CD4-positive, CD25-positive, alpha-beta regulatory T cell (primary cell): ENCODE measurements at regions not wholly inside any gene's neighbourhood (a gene's known extent, or its start where the extent isn't known, plus 50 kb on each side); places are given as distances from the start of the nearest gene placed in this dataset.

Source experiments
- ATAC-seq, 2 donors: fragments of 150-1000 bp; cut with Tn5 transposase; one replicate each; pipeline ENCODE4 v1.10.0; 2021; ENCODE audit warnings: low read depth in 2 of 2, moderate number of reproducible peaks in 2 of 2, moderate library complexity in 1 of 2
- DNase-seq, 3 donors: peaks; one replicate each; pipeline versions ENCODE4 v3.0.0 to v3.0.0-alpha.2; 2012 to 2022; ENCODE audit warnings: mixed read lengths in 1 of 3
- H3K27ac ChIP-seq: one replicate; pipeline ENCODE4 v1.7.0; 2013; ENCODE audit warnings: mild to moderate bottlenecking, low read length; ENCODE audit not compliant: insufficient read depth, poor library complexity, severe bottlenecking
- H3K27me3 ChIP-seq: one replicate; pipeline ENCODE4 v1.7.0; 2013; ENCODE audit warnings: low read length; ENCODE audit not compliant: control insufficient read depth, insufficient read depth
- H3K36me3 ChIP-seq: one replicate; pipeline ENCODE4 v1.7.0; 2013; ENCODE audit warnings: mild to moderate bottlenecking, low read length, moderate library complexity; ENCODE audit not compliant: control insufficient read depth, insufficient read depth
- H3K4me1 ChIP-seq: 2 replicates; pipeline ENCODE4 v1.7.0; 2013; ENCODE audit warnings: mild to moderate bottlenecking, low read length; ENCODE audit not compliant: insufficient read depth, control insufficient read depth, poor library complexity, severe bottlenecking
- H3K4me3 ChIP-seq: one replicate; pipeline ENCODE4 v1.7.0; 2013; ENCODE audit warnings: low read depth, mild to moderate bottlenecking, low read length, moderate library complexity
- H3K9me3 ChIP-seq, 2 experiments: 1 replicate in 1 of 2; 2 replicates in 1 of 2; pipeline ENCODE4 v1.7.0; 2013; ENCODE audit warnings: low read length in 2 of 2, mild to moderate bottlenecking in 1 of 2, moderate library complexity in 1 of 2; ENCODE audit not compliant: control insufficient read depth in 2 of 2
- H3K27ac Mint-ChIP-seq, 3 donors: one replicate each; pipeline ENCODE4 v1.8.0; 2020 to 2022; ENCODE audit warnings: mild to moderate bottlenecking in 3 of 3, mixed read lengths in 3 of 3, moderate library complexity in 2 of 3
- H3K27me3 Mint-ChIP-seq: one replicate; pipeline ENCODE4 v1.8.0; 2022; ENCODE audit warnings: mild to moderate bottlenecking, mixed read lengths
- H3K36me3 Mint-ChIP-seq: one replicate; pipeline ENCODE4 v1.8.0; 2020; ENCODE audit warnings: mixed read lengths
- H3K4me1 Mint-ChIP-seq, 4 donors: one replicate each; pipeline ENCODE4 v1.8.0; 2020 to 2022; ENCODE audit warnings: mixed read lengths in 4 of 4, mild to moderate bottlenecking in 1 of 4
- H3K4me3 Mint-ChIP-seq, 4 donors: one replicate each; pipeline ENCODE4 v1.8.0; 2020 to 2022; ENCODE audit warnings: mild to moderate bottlenecking in 4 of 4, mixed read lengths in 4 of 4, moderate library complexity in 3 of 4
- H3K9me3 Mint-ChIP-seq, 7 donors: one replicate each; pipeline ENCODE4 v1.8.0; 2020 to 2022; ENCODE audit warnings: mixed read lengths in 7 of 7, mild to moderate bottlenecking in 3 of 7, moderate library complexity in 2 of 7

GRCh38 chr9:99348289-99348688 is 126.2 kb downstream of the SEC61B start:
- Mint-ChIP-seq H3K27me3 (peaks cover 4% of the 10 kb centered on the region), H3K4me1 (no peaks in the 10 kb centered on the region), H3K9me3 (no peaks in the 10 kb centered on the region), H3K4me3 (no peak overlapping the region), H3K36me3 (no peaks in the 10 kb centered on the region), H3K27ac (no peak overlapping the region)
- H3K36me3 ChIP-seq: no peaks in the 10 kb centered on the region
- ATAC-seq: no peak
- H3K27me3 ChIP-seq: peaks cover 2% of the 10 kb centered on the region
- DNase-seq: no peak
- H3K9me3 ChIP-seq: no peaks in the 10 kb centered on the region
- H3K4me1 ChIP-seq: no peaks in the 10 kb centered on the region
- no peak overlapping the region for H3K27ac ChIP-seq
- no peak overlapping the region for H3K4me3 ChIP-seq

GRCh38 chr9:99349870-99350269 is 127.8 kb downstream of the SEC61B start:
- no peaks in the 10 kb centered on the region for H3K36me3 ChIP-seq
- H3K4me3 ChIP-seq: no peak overlapping the region
- H3K27me3 Mint-ChIP-seq: peaks cover under 1% of the 10 kb centered on the region
- DNase-seq (no peak), ATAC-seq (no peak)
- no peak overlapping the region for H3K27ac Mint-ChIP-seq
- H3K9me3 Mint-ChIP-seq: no peaks in the 10 kb centered on the region
- H3K27me3 ChIP-seq: peaks cover 2% of the 10 kb centered on the region
- H3K4me3 Mint-ChIP-seq: no peak overlapping the region
- H3K4me1 Mint-ChIP-seq: no peaks in the 10 kb centered on the region
- no peaks in the 10 kb centered on the region for H3K36me3 Mint-ChIP-seq
- no peaks in the 10 kb centered on the region for H3K4me1 ChIP-seq
- no peak overlapping the region for H3K27ac ChIP-seq
- H3K9me3 ChIP-seq: no peaks in the 10 kb centered on the region

GRCh38 chr9:99350461-99350860 is 128.4 kb downstream of the SEC61B start:
- no peaks in the 10 kb centered on the region for H3K36me3 ChIP-seq
- Mint-ChIP-seq H3K27ac (no peak overlapping the region), H3K36me3 (no peaks in the 10 kb centered on the region), H3K9me3 (no peaks in the 10 kb centered on the region), H3K4me1 (no peaks in the 10 kb centered on the region), H3K4me3 (no peak overlapping the region), H3K27me3 (no peaks in the 10 kb centered on the region)
- ATAC-seq (no peak), DNase-seq (no peak)
- H3K4me1 ChIP-seq: no peaks in the 10 kb centered on the region
- H3K27me3 ChIP-seq: peaks cover 2% of the 10 kb centered on the region
- H3K9me3 ChIP-seq: no peaks in the 10 kb centered on the region
- H3K4me3 ChIP-seq: no peak overlapping the region
- no peak overlapping the region for H3K27ac ChIP-seq

GRCh38 chr9:99351647-99352046 is 129.6 kb downstream of the SEC61B start:
- no peaks in the 10 kb centered on the region for H3K27me3 ChIP-seq
- Mint-ChIP-seq H3K9me3 (no peaks in the 10 kb centered on the region), H3K27me3 (no peaks in the 10 kb centered on the region), H3K4me1 (no peaks in the 10 kb centered on the region), H3K27ac (no peak overlapping the region), H3K4me3 (no peak overlapping the region), H3K36me3 (no peaks in the 10 kb centered on the region)
- H3K4me3 ChIP-seq: no peak overlapping the region
- no peaks in the 10 kb centered on the region for H3K36me3 ChIP-seq
- no peak for DNase-seq
- H3K27ac ChIP-seq: no peak overlapping the region
- ATAC-seq: no peak
- no peaks in the 10 kb centered on the region for H3K9me3 ChIP-seq
- H3K4me1 ChIP-seq: no peaks in the 10 kb centered on the region

GRCh38 chr9:99352826-99353225 is 130.7 kb downstream of the SEC61B start:
- Histone ChIP-seq H3K4me1 (no peaks in the 10 kb centered on the region), H3K36me3 (no peaks in the 10 kb centered on the region), H3K27me3 (no peaks in the 10 kb centered on the region), H3K27ac (no peak overlapping the region), H3K4me3 (no peak overlapping the region), H3K9me3 (no peaks in the 10 kb centered on the region)
- ATAC-seq (no peak), DNase-seq (no peak)
- H3K9me3 Mint-ChIP-seq: no peaks in the 10 kb centered on the region
- no peaks in the 10 kb centered on the region for H3K27me3 Mint-ChIP-seq
- H3K4me3 Mint-ChIP-seq: no peak overlapping the region
- no peaks in the 10 kb centered on the region for H3K36me3 Mint-ChIP-seq
- no peaks in the 10 kb centered on the region for H3K4me1 Mint-ChIP-seq
- no peak overlapping the region for H3K27ac Mint-ChIP-seq

- Histone ChIP-seq H3K9me3 (no peaks in the 10 kb centered on the region), H3K27ac (no peak overlapping the region), H3K36me3 (no peaks in the 10 kb centered on the region), H3K27me3 (no peaks in the 10 kb centered on the region), H3K4me3 (no peak overlapping the region), H3K4me1 (no peaks in the 10 kb centered on the region)
- H3K4me1 Mint-ChIP-seq: no peaks in the 10 kb centered on the region
- no peaks in the 10 kb centered on the region for H3K9me3 Mint-ChIP-seq
- ATAC-seq (no peak), DNase-seq (no peak)
- H3K27ac Mint-ChIP-seq: no peak overlapping the region
- peaks cover 2% of the 10 kb centered on the region for H3K27me3 Mint-ChIP-seq
- no peaks in the 10 kb centered on the region for H3K36me3 Mint-ChIP-seq
- no peak overlapping the region for H3K4me3 Mint-ChIP-seq
Measured at GRCh38 chr9:99353408-99353807, 131.3 kb downstream of the SEC61B start.

- no peak overlapping the region for H3K4me3 ChIP-seq
- no peaks in the 10 kb centered on the region for H3K27me3 ChIP-seq
- Mint-ChIP-seq H3K4me1 (no peaks in the 10 kb centered on the region), H3K36me3 (no peaks in the 10 kb centered on the region), H3K4me3 (no peak overlapping the region), H3K27ac (no peak overlapping the region), H3K9me3 (no peaks in the 10 kb centered on the region), H3K27me3 (peaks cover 4% of the 10 kb centered on the region)
- no peaks in the 10 kb centered on the region for H3K9me3 ChIP-seq
- H3K36me3 ChIP-seq: no peaks in the 10 kb centered on the region
- DNase-seq (no peak), ATAC-seq (no peak)
- no peak overlapping the region for H3K27ac ChIP-seq
- H3K4me1 ChIP-seq: no peaks in the 10 kb centered on the region
Measured at GRCh38 chr9:99354104-99354503, 132.0 kb downstream of the SEC61B start.

- Histone ChIP-seq H3K9me3 (no peaks in the 10 kb centered on the region), H3K4me3 (no peak overlapping the region), H3K4me1 (no peaks in the 10 kb centered on the region), H3K27me3 (no peaks in the 10 kb centered on the region), H3K36me3 (no peaks in the 10 kb centered on the region), H3K27ac (no peak overlapping the region)
- no peaks in the 10 kb centered on the region for H3K4me1 Mint-ChIP-seq
- no peak overlapping the region for H3K27ac Mint-ChIP-seq
- H3K4me3 Mint-ChIP-seq: no peak overlapping the region
- ATAC-seq: no peak
- H3K36me3 Mint-ChIP-seq: no peaks in the 10 kb centered on the region
- H3K9me3 Mint-ChIP-seq: no peaks in the 10 kb centered on the region
- H3K27me3 Mint-ChIP-seq: peaks cover 4% of the 10 kb centered on the region
- DNase-seq: no peak
Measured at GRCh38 chr9:99356512-99356971, 134.5 kb downstream of the SEC61B start.
